HG03045 (cell line): ENCODE measurements at regions not wholly inside any gene's neighbourhood (a gene's known extent, or its start where the extent isn't known, plus 50 kb on each side); places are given as distances from the start of the nearest gene placed in this dataset.
"Not testable (repeated sequence)": the region's sequence is repeated elsewhere in the genome, so short reads cannot be mapped to it uniquely, and the experiment has no call there.

Experiments used
- ATAC-seq: cut with Tn5 transposase; IDR thresholded peaks from one replicate; pipeline ENCODE4 v1.9.1; 2021; ENCODE audit warnings: mild to moderate bottlenecking, moderate library complexity; ENCODE audit not compliant: unreplicated experiment

DNA sequence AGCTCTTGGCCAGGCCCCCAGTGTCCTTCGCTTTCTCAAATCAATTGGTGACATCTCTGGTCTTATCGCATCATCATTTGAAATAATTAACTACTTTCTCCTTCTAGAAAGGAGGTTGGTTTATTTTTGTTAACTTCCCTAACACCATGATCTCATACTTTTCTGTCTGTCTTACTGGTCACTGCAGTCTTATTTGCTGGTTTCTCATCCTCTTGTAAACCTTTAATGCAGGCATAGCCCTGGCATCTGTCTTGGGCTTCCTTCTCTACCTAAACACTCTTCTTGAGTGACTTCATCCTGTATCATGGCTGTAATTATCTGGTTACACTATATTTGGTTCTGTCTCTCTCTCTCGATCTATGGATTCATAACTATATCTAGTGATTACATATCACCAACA, 152.8 kb downstream of the CYSLTR2 start:
- ATAC-seq, result no peak

DNA sequence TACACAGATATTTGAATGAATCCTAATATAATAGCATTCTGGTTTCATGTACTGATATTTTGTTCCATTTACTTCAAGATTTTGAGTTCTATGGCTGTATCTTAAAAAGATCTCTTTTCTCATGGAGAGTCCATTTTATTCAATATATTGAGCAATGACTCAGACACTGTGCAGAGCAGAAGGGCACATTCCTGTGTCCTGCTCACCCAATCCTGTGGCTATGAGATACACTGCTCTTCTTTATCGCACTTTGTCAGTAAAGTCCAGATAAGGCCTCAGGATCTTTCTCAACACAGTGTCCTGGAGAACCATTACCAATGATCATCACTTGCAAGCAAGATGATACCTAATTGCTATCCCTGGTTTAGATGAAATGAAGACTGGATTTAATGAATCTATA, 155.0 kb downstream of the CYSLTR2 start:
- ATAC-seq, result no peak

DNA sequence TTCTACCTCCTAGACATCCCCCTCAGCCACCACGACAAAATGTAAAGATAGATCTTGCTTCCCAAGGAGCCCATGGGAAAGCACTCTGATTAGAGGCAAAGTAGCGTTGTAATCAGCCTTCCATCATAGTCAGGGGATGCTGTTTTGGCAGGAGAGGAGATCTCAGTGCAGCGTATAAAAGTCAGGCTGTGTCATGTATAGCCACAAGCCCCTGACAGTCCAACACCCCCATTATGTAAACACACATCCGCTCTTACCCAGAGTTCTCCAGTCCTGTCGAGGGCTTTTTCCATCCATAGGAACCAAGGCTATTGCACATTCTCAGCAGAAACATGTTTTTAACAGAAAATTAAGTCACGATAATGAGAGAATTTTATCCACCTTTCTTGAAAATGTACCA, 156.3 kb downstream of the CYSLTR2 start:
- no peak for ATAC-seq

DNA sequence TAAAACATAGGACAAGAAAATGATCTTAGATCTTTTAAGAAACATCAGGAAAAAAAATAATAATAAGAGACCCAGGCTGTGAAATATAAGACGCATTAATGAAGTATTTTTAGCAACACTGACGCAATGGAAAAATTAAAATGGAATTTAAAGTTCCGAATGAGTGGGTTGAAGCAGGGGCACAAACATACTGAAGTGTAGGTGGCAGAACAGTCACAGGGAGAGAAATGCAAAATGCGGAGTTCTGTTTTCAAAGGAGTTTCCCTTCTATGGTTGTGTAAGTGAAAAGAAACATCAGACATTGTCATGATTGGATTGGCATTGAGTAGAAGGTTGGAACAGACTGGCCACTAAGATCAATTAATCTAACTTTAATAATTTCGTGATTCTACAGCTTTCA, 159.8 kb downstream of the CYSLTR2 start:
- ATAC-seq, result no peak

DNA sequence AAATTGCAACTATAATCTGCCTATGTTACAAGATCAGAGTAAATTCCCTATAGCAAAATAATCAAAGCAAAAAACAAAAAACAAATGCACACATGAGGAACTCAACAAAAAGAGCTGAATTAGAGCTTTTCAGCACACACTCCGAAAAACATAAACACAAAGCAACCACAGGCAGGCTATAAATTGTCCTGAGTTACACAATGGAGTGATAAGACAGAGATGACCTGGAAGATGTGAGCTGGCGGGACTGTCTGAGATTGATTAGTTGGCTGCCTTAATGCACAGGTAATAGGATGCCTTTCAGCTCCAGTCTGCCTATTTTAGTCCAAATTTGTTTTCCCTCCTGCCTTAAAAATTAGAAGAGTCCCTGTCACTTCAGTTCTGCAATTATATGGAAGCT, 159.0 kb upstream of the FNDC3A start:
- no peak for ATAC-seq

DNA sequence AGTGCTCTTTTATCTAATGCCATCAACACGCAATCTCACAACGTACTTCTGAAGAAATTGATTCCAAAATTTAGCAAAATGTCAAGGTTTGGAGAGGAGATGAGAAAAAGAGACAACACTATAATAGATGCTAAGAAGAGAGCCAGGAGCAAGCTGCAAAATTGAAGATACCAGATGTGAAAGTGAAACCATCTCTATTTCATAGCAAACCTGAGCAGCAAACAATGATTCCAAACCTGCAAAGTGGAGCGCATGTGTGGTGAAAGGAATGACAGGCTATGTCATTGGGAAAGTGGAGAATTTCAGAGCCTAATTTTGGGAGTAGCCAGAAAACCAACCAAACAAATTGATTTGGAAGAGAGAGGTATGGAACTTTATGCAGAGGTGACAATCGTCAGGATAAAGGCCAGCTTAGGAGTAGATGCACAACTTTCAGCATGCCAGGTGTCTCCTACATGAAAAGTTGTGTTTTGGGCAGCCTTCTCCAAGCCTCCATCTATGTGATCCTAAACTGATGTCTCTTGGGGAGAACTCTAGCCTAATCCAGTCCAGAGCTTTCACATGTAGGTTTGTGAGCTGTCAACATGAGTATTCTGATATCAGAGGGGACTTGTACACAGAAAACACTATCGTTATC, 158.4 kb upstream of the FNDC3A start:
- no peak for ATAC-seq

DNA sequence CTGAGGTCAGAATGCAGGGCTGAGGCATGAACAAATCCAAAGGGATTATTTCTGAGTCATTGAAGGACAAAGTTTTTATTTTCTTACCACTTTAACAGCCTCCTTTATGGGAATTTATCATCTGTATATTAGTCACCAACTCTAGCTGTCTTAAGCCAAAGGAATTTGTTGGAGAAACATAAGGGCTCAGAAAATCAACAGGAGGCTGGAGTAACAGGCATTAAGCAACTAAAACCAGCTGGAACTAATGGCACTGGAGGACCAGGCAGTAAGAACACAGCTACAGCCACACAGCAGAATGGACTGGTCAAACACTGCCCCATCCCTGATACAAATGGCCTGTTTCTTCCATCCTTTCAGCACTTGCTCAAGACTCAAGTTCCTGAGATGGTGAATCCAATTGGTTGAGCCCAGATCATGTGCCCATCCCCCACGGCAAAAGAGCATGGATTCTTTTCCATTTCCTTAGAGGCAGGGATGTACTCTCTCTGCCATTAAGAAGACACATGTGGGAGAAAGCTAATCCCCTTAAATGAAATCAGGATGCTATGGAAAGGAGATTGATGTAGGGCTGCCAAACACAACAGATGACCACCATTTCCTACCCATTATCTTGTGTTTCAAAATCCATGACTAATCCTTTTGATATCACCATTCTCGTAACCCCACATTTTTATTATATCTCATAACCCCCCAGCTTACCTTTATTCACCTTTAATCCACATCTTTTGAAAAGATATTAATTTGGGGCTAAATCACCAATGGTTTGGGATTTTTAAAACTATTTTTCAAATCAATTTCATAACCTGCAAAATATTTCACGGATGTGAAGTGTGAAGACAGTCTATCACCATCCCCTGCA, 157.0 kb upstream of the FNDC3A start:
- no peak for ATAC-seq

DNA sequence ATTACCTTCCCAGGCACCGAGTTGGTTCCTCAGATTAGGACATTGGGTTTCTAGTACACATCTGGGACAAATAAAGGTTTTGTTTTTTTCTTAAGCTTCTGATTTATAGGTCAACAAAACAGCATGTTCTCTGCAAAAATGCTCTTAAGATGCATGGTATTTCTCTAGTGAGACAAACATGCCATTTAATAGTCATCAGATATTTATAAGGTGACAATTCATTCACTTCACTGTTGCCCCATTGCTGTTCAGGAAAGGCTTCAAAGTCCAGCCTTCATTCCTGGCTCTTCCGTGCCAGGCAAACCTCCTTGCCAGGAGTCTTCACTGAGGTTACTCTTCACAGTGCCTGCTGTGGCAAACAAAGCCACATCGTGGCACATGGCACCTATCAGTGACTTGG, 156.3 kb upstream of the FNDC3A start:
- ATAC-seq, result no peak

DNA sequence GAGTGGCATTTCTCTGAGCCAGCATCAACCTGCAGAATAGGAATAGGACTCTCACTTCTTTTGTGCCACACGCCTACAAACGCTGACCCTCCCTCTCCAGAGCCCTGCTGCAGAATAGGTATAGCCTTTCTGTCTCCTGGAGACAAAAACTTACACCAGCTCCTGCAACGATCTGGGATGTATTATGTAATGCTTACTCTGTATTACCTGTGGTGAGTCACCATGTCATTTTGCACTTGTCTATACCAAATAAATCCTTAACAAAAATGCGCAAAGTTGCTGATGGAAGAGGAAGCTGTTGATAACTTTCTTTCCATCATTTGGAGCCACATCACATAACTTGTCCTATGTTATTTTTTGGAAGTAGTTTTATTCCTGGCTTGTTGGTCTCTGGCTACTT, 155.8 kb upstream of the FNDC3A start:
- ATAC-seq, result no peak

DNA sequence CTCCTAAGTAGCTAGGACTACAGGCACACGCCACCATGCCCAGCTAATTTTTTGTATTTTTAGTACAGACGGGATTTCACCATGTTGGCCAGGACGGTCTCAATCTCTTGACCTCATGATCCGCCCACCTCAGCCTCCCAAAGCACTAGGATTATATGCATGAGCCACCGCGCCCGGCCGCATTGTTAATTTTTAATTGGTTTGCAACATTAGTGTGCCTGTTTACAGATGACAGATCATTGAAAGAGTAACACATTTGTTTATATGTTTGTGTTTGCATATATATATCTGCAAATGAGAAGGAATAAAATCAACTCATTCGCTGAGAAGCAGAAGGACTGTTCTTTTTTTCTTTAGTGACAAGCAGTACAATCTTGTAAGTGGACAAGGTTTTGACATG, 152.2 kb upstream of the FNDC3A start:
- ATAC-seq, result not testable (repeated sequence)

DNA sequence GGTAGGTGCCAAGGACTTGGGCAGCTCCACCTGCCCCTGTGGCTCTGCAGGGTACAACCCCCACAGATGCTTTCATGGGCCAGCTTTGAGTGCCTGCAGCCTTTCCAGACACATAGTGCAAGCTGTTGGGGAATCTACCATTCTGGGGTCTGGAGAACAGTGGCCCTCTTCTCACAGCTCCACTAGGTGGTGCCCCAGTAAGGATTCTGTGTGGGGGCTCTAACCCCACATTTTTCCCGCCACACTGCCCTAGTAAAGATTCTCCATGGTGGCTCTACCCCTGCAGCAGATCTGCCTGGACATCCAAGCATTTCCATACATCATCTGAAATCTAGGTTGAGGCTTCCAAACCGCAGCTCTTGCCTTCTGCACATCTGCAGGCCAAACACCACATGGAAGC, 149.7 kb upstream of the FNDC3A start:
- no peak for ATAC-seq

DNA sequence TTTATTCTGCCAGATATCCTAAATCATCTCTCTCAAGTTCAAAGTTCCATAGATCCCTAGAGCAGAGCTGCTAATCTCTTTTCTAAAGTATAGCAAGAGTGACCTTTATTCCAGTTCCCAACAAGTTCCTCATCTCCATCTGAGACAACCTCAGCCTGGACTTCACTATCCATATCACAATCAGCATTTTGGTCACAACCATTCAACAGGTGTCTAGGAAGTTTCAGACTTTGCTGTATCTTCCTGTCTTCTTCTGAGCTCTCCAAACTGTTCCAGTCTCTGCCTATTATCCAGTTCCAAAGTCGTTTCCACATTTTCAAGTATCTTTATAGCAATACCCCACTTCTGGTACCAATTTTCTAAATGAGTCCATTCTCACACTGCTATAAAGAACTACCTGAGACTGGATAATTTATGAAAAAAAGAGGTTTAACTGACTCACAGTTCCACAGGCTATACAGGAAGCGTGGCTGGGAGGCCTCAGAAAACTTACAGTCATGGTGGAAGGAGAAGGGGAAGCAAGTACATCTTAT, 148.7 kb upstream of the FNDC3A start:
- ATAC-seq, result not testable (repeated sequence)

DNA sequence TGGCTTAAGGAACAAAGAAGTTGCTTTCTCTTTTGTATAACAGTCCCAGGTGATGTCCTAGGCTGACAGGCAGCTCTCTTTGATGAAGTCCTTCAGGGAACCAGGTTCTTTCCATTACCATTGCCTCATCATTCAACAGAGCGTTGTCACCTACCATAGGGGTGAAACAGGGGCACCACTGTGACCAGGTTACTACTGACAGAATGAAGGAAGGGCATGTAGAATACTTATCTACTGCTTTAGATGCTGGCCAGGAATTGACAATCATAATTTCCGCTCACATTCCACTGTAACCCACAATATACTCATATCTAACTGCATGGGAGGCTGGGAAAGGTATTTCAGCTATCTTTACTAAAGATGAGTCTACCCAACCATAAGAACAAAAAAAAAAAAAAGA, 148.0 kb upstream of the FNDC3A start:
- ATAC-seq, result no peak

DNA sequence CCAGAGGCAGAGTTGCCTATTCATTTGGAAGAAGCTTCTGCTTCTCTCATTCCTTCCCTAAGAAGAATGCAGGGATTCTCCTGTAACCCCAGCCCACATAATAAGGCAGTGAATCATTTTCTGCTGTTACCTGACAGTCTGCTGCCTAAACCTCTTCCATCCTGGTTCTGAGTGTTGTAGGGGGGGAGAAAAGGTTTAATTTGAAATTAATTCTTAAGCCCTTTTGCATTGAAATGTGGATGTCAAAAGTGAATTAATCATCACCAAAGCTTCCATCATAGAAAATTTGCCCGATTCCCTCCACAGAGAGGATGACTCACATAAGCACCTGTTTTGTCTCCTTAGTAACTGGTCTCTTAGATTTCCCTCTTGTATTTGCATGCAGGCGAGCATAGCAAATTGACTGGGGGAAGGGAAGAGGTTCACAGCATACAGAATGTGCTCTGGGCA, 146.7 kb upstream of the FNDC3A start:
- no peak for ATAC-seq

DNA sequence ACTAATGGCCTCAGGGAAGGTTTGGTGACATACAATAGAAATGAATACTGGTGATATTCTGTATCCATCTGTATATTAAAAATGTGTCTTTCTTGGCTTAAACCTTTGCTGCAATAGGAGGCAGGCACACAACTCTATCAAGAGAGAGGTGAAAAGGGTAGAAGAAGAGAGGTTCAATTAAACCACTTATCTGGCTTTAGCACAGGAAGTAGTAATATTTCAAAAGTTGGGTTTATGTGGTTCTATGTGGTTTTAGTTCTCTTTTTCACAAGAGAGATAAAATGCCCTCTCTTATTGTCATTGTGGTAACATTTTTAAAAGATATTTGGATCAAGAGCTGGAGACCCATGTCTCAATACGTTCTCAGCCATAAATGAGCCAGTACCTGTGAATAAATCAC, 146.2 kb upstream of the FNDC3A start:
- ATAC-seq, result no peak

DNA sequence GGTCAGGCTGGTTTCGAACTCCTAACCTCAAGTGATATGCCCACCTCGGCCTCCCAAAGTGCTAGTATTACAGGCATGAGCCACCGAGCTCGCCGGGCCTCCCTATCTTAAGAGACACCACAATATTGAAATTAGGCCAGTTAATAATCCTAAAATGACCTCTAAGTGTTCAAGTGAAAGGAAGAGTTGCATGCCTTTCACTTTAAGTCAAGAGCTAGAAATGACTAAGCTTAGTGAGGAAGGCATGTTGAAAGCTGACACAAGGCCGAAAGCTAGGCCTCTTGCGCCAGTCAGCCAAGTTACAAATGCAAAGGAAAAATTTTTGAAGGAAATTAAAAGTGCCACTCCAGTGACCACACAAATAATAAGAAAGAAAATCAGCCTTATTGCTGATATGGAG, 144.5 kb upstream of the FNDC3A start:
- ATAC-seq, result no peak

DNA sequence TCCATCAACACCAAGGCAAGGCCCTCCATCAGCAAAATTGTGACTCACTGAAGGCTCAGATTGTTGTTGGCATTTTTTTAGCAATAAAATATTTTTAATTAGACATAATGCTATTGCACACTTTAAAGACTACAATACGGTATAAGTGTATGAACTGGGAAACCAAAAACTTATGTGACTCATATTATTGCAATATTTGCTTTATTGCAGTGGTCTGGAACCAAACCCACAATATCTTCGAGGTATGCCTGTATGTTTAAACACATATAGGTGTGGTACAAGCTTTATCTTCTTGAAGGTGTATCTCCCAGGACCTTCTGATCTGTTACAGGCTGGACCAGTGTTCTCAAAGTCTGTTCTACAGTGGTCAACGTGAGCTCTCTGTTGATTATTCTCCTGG, 142.3 kb upstream of the FNDC3A start:
- no peak for ATAC-seq

DNA sequence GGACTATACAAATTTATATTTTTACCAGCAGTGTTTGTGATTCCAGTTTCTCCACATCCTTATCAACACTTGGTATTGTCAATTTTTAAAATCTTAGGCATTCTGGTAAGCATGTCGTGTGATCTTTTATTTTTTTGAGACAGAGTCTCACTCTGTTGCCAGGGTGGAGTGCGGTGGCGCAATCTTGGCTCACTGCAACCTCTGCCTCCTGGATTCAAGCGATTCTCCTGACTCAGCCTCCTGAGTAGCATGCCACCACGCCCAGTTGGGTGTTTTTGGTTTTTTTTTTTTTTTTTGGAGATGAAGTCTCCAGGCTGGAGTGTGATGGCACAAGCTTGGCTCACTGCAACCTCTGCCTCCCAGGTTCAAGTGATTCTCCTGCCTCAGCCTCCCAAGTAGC, 140.4 kb upstream of the FNDC3A start:
- ATAC-seq, result not testable (repeated sequence)

DNA sequence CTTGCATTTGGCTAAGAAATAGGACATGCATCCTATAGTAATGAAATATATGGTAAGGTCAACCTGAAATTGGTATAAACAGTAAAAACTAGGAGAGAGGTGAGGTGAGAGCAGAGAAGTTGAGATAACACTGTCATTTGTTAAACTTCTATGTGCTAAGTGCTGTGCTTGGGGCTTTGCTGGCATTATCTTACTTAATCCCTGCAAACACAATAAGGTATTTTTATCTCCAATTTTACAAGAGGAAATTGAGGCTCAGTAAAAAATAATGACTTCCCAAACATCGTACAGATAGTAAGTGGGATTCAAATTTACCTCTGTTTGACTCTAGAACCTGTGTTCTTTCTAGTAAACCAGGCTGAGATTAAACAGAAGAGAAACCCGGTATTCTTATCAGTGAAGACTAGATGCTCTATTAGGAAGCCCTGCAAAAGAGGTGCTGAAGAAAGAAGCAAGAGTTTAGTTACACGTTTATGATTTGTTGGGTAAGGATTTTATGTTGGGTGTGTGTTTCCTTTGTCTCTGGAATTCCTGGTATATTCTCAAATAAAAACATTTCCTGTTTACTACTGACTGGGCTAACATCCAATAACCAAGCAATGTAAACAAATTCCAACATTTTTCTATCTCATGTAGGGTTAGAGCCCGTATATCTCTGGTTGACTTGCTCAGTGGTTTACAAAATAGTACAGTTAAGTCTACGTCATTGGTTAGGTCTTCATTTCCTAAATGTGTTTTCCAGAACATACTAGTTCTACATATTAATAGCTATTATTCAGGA, 137.3 kb upstream of the FNDC3A start:
- ATAC-seq, result no peak

DNA sequence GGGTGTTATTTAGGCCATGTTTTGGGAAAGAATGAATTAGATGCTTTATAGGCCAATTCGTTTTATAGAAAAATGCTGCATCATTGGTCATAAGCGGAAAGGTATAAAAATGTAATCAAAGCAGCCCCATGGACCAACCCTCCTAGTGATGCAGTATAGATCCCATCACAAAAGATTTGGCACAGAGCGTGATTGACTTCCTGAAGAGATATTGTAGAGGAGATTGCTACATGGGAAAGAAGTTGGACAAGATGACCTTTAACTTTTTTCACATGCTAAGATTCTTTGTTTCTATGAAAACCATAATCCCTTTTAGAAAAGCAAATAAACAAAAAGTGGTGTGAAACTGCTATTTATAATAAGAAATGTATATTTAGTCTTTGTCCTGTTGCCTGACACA, 136.5 kb upstream of the FNDC3A start:
- no peak for ATAC-seq

DNA sequence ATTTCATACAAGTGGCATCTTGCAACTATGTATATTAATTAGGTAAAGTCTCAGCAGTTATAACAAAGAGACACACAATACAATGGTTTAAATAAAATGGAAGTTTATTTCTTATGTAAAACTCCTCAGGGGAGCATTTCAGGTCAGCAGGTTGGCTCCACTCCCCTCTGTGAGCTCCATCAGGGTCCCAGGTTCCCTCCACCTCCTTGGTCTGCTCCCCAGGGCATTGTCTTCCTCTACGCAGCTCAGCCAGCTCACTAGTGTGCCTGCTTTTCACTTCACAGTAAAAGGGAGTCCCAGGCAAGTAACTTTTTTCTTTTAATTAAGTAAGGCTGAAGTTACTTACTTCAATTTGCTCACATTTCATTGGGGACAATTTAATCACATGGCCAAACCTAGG, 135.3 kb upstream of the FNDC3A start:
- no peak for ATAC-seq

DNA sequence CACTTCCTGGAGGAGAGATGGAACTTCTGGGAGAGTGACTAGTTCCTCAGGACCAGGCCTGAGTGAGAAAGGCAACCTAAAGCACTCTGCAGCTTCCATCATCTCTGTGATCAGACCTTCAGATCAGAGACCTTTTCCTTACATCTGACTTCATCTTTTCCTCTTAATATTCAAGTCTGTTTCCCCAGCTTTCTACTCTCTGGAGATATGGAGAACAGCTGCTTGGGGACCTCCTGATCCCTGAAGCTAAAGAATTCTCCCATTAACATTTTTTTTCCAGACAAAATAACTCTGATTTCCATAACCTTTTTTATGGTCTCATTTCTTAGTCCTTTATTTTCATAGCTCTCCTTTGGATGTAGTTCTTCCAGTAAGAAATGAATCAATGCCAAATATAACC, 133.4 kb upstream of the FNDC3A start:
- no peak for ATAC-seq
